ENCODE measurements at regions not wholly inside any gene's neighbourhood (a gene's known extent, or its start where the extent isn't known, plus 50 kb on each side); places are given as distances from the start of the nearest gene placed in this dataset.

GRCh38 chr16:86777381-86777946 lies 199.1 kb downstream of the FOXL1 start:
- no peak for DNase-seq

GRCh38 chr16:86778108-86778745 lies 199.9 kb downstream of the FOXL1 start:
- no peak for DNase-seq

- DNase-seq = no peak
Observed at GRCh38 chr16:86778978-86779377, 200.6 kb downstream of the FOXL1 start.

GRCh38 chr16:86781046-86781445 lies 202.7 kb downstream of the FOXL1 start:
- DNase-seq = no peak

GRCh38 chr16:86783636-86784626 lies 205.6 kb downstream of the FOXL1 start:
- no peak for DNase-seq

GRCh38 chr16:86786338-86786737 lies 208.0 kb downstream of the FOXL1 start:
- no peak for DNase-seq

GRCh38 chr16:86786994-86787393 lies 208.6 kb downstream of the FOXL1 start:
- no peak for DNase-seq

GRCh38 chr16:86787538-86787937 lies 209.2 kb downstream of the FOXL1 start:
- no peak for DNase-seq

GRCh38 chr16:86789621-86790051 lies 211.3 kb downstream of the FOXL1 start:
- no peak for DNase-seq

GRCh38 chr16:86791287-86792035 lies 213.1 kb downstream of the FOXL1 start:
- no peak for DNase-seq

- no peak for DNase-seq
Observed at GRCh38 chr16:86794216-86794864, 216.0 kb downstream of the FOXL1 start.

- DNase-seq = no peak
Observed at GRCh38 chr16:86797700-86798099, 219.4 kb downstream of the FOXL1 start.

- DNase-seq = no peak
Observed at GRCh38 chr16:86798247-86799041, 220.1 kb downstream of the FOXL1 start.

- no peak for DNase-seq
Observed at GRCh38 chr16:86799367-86799766, 221.0 kb downstream of the FOXL1 start.

- DNase-seq = no peak
Observed at GRCh38 chr16:86800894-86801293, 222.5 kb downstream of the FOXL1 start.

- no peak for DNase-seq
Observed at GRCh38 chr16:86802013-86802412, 223.7 kb downstream of the FOXL1 start.

GRCh38 chr16:86805188-86805587 lies 226.8 kb downstream of the FOXL1 start:
- DNase-seq = no peak

GRCh38 chr16:86806181-86806837 lies 228.0 kb downstream of the FOXL1 start:
- no peak for DNase-seq

- DNase-seq = no peak
Observed at GRCh38 chr16:86806838-86807351, 228.5 kb downstream of the FOXL1 start.

- no peak for DNase-seq
Observed at GRCh38 chr16:86808863-86809444, 230.6 kb downstream of the FOXL1 start.

Data from activated naive CD4-positive, alpha-beta T cell treated with Interleukin-2 at 50 U/mL for 16 hours (primary cell).